ENCODE measurements at regions not wholly inside any gene's neighbourhood (a gene's known extent, or its start where the extent isn't known, plus 50 kb on each side); places are given as distances from the start of the nearest gene placed in this dataset.
A peak's percentile ranks its signal among the peaks of the same experiment; 100 is the strongest.

- DNase-seq = no peak
Measured at GRCh38 chr6:109315341-109316110, 66.7 kb downstream of the CD164 start.

- no peak for DNase-seq
Measured at GRCh38 chr6:109314313-109314712, 68.0 kb downstream of the CD164 start.

GRCh38 chr6:109313139-109313538, 69.1 kb downstream of the CD164 start:
- no peak for DNase-seq

- no peak for DNase-seq
Measured at GRCh38 chr6:109311471-109311870, 70.8 kb downstream of the CD164 start.

GRCh38 chr6:109309917-109310316, 72.3 kb downstream of the CD164 start:
- DNase-seq = no peak

- DNase-seq = peak; percentile 97
Measured at GRCh38 chr6:109308018-109308492, 74.2 kb downstream of the CD164 start.

GRCh38 chr6:109306733-109307132, 75.5 kb downstream of the CD164 start:
- peak; percentile 67 for DNase-seq

- DNase-seq = peak; percentile 84
Measured at GRCh38 chr6:109305028-109305427, 77.2 kb downstream of the CD164 start.

GRCh38 chr6:109304284-109305015, 77.8 kb downstream of the CD164 start:
- peak; percentile 99 for DNase-seq

- peak; percentile 89 for DNase-seq
Measured at GRCh38 chr6:109303640-109304283, 78.5 kb downstream of the CD164 start.

GRCh38 chr6:109303164-109303563, 79.1 kb downstream of the CD164 start:
- no peak for DNase-seq

- no peak for DNase-seq
Measured at GRCh38 chr6:109302176-109302575, 80.1 kb downstream of the CD164 start.

- no peak for DNase-seq
Measured at GRCh38 chr6:109301418-109301817, 80.8 kb downstream of the CD164 start.

GRCh38 chr6:109300874-109301273, 81.4 kb downstream of the CD164 start:
- no peak for DNase-seq

- peak; percentile 83 for DNase-seq
Measured at GRCh38 chr6:109299776-109300564, 82.3 kb downstream of the CD164 start.

- peak; percentile 52 for DNase-seq
Measured at GRCh38 chr6:109299265-109299607, 83.0 kb downstream of the CD164 start.

GRCh38 chr6:109298605-109299264, 83.5 kb downstream of the CD164 start:
- DNase-seq = peak; percentile 38

- DNase-seq = no peak
Measured at GRCh38 chr6:109297406-109298110, 84.7 kb downstream of the CD164 start.

GRCh38 chr6:109296971-109297372, 85.3 kb downstream of the CD164 start:
- DNase-seq = no peak

GRCh38 chr6:109296452-109296851, 85.8 kb downstream of the CD164 start:
- no peak for DNase-seq

GRCh38 chr6:109295774-109296156, 86.5 kb downstream of the CD164 start:
- DNase-seq = no peak
